ENCODE measurements at regions not wholly inside any gene's neighbourhood (a gene's known extent, or its start where the extent isn't known, plus 50 kb on each side); places are given as distances from the start of the nearest gene placed in this dataset.
"Not testable (repeated sequence)": the region's sequence is repeated elsewhere in the genome, so short reads cannot be mapped to it uniquely, and the experiment has no call there.

DNA sequence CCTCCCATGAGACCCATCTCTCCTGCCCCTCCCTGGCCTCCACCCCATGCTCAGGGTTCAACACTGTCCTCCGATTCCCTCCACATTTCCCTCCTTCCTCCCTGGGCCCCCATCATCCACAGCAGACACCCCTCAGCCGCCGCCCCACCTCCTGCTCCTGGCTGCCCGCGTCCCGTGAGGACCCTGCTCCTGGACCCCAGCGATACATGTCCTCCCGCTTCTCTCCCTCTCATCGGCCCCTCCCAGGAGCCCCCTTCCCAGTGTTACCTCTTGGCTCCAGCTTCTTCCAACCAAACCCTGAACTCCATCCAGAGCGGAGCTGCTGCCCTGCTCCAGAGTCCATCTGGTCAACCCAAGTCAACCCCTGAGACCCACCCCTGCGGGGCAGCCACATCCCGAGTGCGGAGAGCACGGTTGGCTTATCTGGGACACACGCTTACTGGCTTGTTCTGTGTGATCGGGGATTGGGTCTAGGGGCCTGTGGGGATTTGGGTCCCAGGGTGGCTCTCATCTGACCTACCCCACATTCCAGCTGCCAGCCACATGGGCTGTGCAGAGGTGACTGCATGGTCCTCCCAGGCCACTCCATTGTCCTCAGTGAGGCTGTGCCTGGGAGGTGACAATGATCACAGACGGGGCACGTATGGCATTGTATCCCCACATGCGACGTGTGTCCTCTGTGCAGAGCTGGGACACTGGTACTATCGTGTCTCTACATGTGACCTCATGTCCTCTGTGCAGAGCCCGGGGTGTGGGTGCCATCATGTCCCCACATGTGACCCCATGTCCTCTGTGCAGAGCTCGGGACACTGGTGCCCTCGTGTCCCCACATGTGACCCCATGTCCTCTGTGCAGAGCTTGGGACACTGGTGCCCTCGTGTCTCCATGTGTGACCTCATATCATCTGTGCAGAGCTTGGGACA, 333.6 kb downstream of the ADGRD1 start:
- no peak overlapping the region for H3K4me3 ChIP-seq (ENCODE audit: insufficient read depth, low read depth, low read length)
- H3K27me3 ChIP-seq (ENCODE audit: control insufficient read depth, insufficient read depth, low read length): no peaks in the 10 kb centered on the region
- DNase-seq: no peak
- H3K36me3 ChIP-seq (replicated peaks; ENCODE audit: control insufficient read depth, insufficient read depth, low read length): no peaks in the 10 kb centered on the region

DNA sequence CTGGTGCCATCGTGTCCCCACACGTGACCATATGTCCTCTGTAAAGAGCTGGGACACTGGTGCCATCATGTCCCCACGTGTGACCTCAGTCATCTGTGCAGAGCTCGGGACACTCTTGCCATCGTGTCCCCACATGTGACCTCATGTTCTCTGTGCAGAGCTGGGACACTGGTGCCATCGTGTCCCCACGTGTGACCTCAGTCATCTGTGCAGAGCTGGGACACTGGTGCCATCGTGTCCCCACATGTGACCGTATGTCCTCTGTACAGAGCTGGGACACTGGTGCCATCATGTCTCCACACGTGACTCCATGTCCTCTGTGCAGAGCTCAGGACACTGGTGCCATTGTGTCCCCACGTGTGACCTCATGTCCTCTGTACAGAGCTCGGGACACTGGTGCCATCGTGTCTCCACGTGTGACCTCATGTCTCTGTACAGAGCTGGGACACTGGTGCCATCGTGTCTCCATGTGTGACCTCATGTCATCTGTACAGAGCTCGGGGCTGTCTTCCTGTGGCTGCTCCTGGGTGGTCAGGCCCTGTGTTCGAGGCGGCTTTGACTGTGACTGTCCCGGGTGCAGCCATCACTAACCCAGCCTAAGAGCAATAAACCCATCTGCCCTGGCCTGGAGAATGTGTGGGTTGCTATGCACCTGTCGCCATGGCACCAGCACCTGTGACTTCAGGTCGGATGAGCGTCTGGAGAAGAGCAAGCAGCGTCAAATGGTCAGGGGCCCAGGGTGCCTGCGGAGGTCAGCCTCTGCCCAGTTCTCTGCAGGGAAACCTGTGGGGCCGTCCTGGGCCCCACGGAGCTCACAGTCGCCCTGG, 334.4 kb downstream of the ADGRD1 start:
- DNase-seq: no peak
- H3K27me3 ChIP-seq (ENCODE audit: control insufficient read depth, insufficient read depth, low read length): no peaks in the 10 kb centered on the region
- H3K36me3 ChIP-seq (replicated peaks; ENCODE audit: control insufficient read depth, insufficient read depth, low read length): no peaks in the 10 kb centered on the region
- H3K4me3 ChIP-seq (ENCODE audit: insufficient read depth, low read depth, low read length): no peak overlapping the region

DNA sequence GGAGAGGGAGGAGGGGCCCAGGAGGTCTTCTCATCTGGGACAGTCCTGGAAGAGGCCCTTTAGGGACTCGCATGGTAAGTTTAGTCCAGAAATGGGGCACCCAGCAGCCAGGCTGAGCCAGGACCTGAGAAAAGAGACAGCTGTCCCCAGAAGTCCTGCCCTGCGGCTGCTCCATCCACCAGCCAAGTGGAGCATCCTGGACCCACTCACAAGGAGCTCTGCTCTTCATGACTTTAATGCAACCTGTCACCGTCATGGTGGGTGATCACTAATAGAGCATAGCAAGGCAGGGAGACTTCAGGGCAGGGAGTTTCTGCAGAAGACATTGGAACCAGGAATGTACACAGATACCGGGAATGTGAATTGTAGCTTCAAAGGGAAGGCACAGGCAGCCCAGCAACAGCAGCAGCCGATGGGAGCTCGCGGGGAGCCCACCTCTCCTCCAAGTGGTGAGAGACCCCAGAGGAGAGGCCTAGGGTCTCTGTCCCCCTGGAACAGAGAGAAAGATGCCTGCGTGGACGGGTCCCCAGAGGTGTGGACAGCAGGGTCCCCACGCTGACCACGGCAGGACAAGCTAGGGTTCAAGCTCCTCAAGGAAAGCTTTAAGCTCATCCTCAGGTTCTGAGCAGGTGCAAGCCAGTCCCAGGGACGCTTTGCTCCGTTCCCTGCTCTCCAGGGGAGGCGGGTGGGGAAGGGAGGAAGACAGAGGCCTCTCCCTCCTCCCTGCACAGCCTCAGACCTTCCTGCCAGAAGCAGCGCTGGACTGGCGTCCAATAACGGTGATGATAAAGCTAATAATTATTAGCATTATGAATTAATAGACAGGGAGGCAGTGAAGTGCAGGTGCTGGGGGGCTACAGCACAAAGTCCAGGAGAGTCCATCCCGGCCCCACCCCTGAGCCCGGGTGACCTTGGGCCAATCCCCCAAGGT, 335.3 kb downstream of the ADGRD1 start:
- not testable (repeated sequence) for DNase-seq; H3K36me3 ChIP-seq (replicated peaks; ENCODE audit: control insufficient read depth, insufficient read depth, low read length); H3K4me3 ChIP-seq (ENCODE audit: insufficient read depth, low read depth, low read length); H3K27me3 ChIP-seq (ENCODE audit: control insufficient read depth, insufficient read depth, low read length)

DNA sequence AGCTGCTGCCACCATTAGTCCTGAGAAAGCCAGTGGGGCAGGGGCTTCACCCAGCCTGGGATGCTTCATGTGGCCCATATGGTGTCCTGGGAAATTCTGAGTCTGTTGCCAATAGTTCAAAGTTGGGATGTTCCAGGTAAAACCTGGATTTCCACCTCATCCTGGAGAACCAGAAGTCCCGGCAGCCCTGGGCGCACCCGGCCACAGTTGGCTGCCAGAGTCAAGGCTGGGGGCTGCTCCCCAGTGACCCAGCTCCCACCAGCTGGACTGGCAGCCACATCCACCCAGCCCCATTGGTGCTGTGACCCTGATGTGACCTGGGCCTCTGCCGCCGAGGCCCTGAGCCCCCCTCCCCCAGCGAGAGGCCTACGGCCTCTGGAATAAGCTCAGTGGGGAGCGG, 336.1 kb downstream of the ADGRD1 start:
- not testable (repeated sequence) for H3K36me3 ChIP-seq (replicated peaks; ENCODE audit: control insufficient read depth, insufficient read depth, low read length); H3K4me3 ChIP-seq (ENCODE audit: insufficient read depth, low read depth, low read length); DNase-seq; H3K27me3 ChIP-seq (ENCODE audit: control insufficient read depth, insufficient read depth, low read length)

DNA sequence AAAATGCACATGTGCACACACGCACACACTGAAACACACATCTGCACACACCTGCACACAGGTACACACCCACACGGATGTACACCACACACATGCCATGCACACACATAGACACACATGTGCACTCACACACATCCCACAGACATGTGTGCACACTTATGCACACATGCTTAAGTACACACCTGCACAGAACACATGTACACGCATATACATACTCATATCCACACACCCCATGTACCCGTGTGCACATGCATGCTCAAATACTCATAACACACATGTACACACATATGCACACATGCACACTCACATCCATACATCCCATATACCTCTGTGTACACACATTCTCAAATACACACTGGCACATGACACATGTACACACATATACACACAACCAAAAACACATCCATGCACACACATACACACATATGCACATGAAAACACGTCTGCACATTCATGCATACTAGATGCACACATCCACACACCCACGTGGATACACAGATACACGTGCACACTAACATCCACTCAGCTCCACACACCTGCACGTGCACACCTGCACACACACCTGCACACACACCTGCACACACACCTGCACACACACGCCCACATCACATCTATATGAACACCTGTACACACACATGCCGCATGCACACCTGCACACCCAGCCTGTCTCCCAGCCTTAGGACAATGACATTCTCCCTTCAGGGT, 336.7 kb downstream of the ADGRD1 start:
- Histone ChIP-seq H3K4me3 (ENCODE audit: insufficient read depth, low read depth, low read length) (no peak overlapping the region), H3K36me3 (replicated peaks; ENCODE audit: control insufficient read depth, insufficient read depth, low read length) (no peaks in the 10 kb centered on the region), H3K27me3 (ENCODE audit: control insufficient read depth, insufficient read depth, low read length) (no peaks in the 10 kb centered on the region)
- DNase-seq: no peak

DNA sequence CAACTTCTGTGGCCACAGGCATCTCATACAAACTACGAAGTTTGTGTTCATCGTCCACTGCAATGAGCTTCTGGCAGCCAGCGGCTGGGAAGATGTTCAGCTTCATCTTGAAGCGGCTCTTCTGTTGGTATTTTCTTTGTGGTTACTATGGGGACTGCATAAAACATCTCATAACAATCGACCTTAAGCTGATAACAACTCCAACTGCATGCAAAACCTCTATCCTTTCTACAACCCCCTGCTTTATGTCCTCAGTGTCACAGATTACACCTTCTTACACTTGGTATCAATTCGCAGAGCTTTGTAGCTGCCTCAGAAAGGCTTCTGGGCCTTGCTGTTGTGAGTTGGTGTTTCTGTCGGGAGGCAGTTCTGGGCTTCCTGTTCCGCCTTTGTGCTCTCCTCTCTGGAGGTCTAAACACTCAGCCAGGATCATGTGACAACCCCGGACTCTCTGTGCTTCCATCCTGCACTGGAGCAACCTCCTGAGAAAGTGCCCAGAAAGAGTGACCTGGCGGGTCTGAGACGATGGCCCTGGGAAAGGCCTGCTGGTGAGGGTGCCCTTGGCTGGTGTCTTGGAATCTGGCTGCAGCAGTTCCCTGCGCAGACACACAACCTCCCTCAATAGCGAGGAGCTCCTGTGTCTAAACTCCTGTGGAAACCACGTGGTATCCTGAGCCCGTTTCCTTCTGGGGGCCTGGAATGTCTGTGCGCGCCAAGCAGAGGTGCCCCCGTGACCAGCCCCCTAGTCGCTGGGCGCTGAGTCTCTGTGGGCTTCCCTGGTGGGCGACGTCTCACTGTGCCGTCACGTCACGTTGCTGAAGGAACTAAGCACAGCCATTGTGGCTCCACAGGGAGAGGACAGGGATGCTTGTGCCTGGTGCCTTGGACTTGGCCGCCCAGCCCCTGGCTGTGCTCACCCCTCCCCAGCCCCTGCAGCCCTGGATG, 339.6 kb downstream of the ADGRD1 start:
- DNase-seq: peak; percentile 28
- not testable (repeated sequence) for H3K4me3 ChIP-seq (ENCODE audit: insufficient read depth, low read depth, low read length); H3K27me3 ChIP-seq (ENCODE audit: control insufficient read depth, insufficient read depth, low read length); H3K36me3 ChIP-seq (replicated peaks; ENCODE audit: control insufficient read depth, insufficient read depth, low read length)

DNA sequence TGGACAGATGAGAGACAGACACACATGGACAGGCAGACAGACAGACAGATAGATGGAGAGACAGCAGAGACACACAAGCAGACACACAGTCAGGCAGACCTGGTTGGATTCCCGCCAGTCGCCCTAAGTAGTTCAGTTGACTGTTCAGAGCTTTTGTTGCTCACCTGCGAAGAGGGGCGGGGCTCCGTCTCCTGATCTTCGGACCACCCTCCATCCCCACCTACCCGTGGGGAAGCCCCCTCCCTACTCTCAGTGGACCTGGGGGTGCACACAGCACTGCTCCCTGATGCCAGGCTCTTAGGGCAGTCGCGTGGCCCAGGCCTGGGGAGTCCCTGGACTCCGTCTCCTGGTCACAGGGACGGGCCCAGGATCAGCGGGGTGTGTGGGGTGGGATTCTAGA, 341.0 kb downstream of the ADGRD1 start:
- H3K27me3 ChIP-seq (ENCODE audit: control insufficient read depth, insufficient read depth, low read length); DNase-seq; H3K4me3 ChIP-seq (ENCODE audit: insufficient read depth, low read depth, low read length); H3K36me3 ChIP-seq (replicated peaks; ENCODE audit: control insufficient read depth, insufficient read depth, low read length): not testable (repeated sequence)

DNA sequence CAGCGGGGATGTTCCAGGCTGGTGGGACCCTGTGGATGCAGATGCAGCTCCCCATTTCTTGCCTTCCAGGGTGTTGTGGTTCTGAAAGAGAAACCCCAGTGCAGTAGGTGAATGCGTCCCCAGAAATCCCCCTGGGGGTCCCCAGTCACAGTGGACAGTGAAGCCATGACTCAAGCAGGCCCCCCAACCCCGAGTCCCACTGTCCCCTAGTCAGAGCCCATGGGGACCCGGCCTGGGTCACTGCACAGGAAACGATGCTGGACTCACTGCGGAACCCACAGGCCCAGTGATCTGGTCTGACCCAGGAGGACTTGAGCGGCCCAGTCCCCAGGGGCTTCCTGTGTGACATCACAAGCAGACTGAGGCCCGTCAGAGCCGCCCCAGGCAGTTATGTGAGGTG, 341.4 kb downstream of the ADGRD1 start:
- not testable (repeated sequence) for H3K4me3 ChIP-seq (ENCODE audit: insufficient read depth, low read depth, low read length); DNase-seq; H3K36me3 ChIP-seq (replicated peaks; ENCODE audit: control insufficient read depth, insufficient read depth, low read length); H3K27me3 ChIP-seq (ENCODE audit: control insufficient read depth, insufficient read depth, low read length)

DNA sequence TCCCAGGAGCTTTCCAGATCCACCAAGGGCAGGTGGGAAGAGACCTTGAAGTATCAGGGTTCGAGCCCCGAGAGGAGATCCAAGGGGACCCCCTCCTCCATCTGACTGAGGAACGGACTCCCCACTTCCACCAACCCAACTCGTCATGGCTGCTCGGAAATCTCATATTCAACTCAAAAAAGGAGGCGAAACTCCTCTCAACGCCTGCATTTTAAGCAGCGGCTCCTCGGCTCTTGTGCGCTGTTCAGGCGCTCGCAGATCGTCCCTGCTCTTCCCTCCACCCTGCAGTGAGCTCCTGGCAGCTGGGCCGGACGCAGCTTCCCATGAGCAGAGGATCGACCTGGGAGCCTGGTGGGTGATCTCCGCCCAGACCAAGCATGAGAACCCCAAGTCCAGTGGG, 341.9 kb downstream of the ADGRD1 start:
- not testable (repeated sequence) for DNase-seq; H3K4me3 ChIP-seq (ENCODE audit: insufficient read depth, low read depth, low read length); H3K36me3 ChIP-seq (replicated peaks; ENCODE audit: control insufficient read depth, insufficient read depth, low read length); H3K27me3 ChIP-seq (ENCODE audit: control insufficient read depth, insufficient read depth, low read length)

DNA sequence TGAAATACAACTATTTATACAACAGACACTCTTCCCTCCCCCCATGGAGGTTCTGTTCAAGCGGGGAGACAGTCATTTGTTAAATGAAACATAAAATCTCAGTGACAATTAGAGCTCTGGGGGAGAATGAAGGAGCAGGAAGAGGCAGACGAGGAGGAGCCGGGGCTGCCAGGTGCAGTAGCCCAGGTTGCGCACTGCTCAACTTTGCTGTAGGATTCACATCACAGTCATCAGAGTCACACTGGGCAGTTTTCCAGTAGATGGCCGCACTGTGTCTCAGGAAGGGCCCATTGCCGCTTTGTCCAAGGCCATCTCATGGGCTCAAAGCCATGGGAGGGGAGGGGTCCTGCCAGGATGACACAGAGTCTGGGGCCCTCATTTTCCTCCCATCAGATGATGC, 342.4 kb downstream of the ADGRD1 start:
- not testable (repeated sequence) for H3K27me3 ChIP-seq (ENCODE audit: control insufficient read depth, insufficient read depth, low read length); H3K4me3 ChIP-seq (ENCODE audit: insufficient read depth, low read depth, low read length); H3K36me3 ChIP-seq (replicated peaks; ENCODE audit: control insufficient read depth, insufficient read depth, low read length); DNase-seq

DNA sequence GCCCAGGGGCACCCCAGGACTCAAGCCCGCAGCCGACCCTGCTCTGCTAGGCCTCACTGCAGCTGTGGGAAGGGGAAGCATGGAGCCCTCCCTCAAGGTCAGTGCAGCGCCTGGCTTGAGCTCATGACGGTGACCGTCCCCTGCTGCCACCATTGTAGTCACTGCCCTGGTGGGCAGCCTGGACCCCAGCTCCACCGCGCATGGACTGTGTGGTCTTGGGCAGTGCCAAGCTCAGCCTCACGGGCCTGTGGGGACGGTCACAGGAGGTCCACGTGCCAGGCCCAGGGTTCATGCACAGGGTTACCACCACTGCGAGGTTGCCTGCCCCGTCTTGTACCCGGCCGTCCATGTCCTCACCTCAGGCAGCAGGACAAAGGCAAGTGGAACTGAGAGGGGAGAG, 342.9 kb downstream of the ADGRD1 start:
- not testable (repeated sequence) for H3K36me3 ChIP-seq (replicated peaks; ENCODE audit: control insufficient read depth, insufficient read depth, low read length); H3K4me3 ChIP-seq (ENCODE audit: insufficient read depth, low read depth, low read length); H3K27me3 ChIP-seq (ENCODE audit: control insufficient read depth, insufficient read depth, low read length); DNase-seq

DNA sequence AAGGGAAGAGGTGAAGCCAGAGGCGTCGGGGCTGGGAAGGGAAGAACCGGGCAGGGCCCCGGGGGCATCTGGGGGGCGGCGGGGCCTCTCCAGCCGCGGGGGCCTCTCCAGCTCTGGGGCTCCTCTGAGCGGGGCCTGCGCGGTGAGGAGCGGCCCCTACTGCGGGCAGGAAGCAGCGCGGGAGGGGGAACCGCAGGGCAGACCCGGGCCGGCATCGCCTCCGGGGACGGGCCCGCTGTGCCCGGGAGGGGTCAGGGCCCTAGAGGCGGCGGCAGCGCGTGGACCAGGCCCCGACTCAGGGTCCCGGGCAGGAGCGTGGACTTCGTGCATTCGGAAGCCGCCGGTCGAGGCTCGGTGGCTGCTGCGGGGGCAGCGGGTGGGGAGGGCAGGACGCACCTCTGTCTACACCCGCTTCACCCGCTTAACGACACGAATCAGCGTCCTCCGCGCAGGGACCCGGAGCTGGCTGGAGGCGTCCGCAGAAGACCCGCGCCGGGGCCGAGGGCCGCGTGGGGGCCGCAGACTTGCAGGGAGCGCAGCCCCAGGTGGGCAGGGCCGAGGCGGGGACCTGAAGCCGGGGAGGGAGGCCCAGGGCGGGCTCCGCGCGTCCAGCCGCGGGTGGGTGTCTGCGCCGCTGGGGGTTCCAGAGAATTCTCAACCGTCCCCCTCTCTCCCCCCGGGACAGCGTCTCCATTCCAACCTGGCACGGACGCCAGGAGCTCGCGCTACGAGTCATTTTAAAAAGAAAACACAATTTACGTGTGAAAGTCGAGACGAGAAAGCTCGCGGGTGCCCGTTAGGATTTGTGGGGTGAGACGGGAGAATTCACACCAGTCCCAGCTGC, 345.0 kb downstream of the ADGRD1 start:
- not testable (repeated sequence) for DNase-seq; H3K36me3 ChIP-seq (replicated peaks; ENCODE audit: control insufficient read depth, insufficient read depth, low read length)

More for the DNA sequence above, 345.0 kb downstream of the ADGRD1 start:
- H3K4me3 ChIP-seq (ENCODE audit: insufficient read depth, low read depth, low read length); H3K27me3 ChIP-seq (ENCODE audit: control insufficient read depth, insufficient read depth, low read length): not testable (repeated sequence)

Data from H7 (cell line).